Lung microvascular endothelial cell (primary cell): ENCODE measurements at regions not wholly inside any gene's neighbourhood (a gene's known extent, or its start where the extent isn't known, plus 50 kb on each side); places are given as distances from the start of the nearest gene placed in this dataset.

Experiments used
- DNase-seq, 2 donors: peaks; one replicate each; pipeline versions ENCODE4 v3.0.0 to v3.0.0-alpha.2; 2010; ENCODE audit warnings: low read depth in 2 of 2

- DNase-seq, result no peak
Observed at GRCh38 chr14:98974113-98974512, 297.9 kb downstream of the BCL11B start.

- no peak for DNase-seq
Observed at GRCh38 chr14:98976271-98976670, 295.7 kb downstream of the BCL11B start.

DNA sequence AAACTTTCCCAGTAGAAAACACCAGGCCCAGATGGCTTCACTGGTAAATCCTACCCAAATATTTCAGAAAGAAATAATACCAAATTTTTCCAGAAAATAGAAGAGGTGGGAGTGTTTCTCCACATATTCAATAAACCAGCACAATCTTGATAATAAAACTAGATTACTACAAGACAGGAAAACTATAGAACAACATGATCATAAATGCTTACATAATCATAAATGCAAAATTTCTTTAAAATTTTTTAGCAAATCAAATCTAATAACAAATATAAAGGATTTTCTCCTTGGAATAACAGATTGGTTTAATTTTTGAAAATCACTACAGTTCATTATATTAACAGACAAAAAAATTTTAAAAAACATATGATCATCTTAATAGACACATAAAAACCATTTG is 294.5 kb downstream of the BCL11B start:
- DNase-seq, result no peak

DNA sequence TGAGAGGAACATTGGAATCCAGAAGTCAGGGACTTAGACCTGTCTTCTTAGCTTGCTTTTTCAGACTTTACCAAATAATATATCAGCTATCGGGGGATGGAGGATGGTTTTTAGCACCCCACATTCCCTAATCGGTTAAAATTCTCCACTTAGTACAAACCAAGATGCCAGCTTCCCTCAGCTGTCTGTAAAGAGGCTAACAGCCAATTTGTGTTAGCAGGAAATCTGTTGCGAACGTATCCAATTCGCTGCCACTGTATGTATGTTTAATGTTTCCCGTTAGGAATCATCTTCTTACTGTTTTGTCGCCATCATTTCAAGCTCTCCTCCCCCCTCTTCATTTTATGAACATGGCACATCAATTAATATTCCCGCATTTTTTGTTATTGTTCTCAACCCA is 289.0 kb downstream of the BCL11B start:
- DNase-seq, result no peak

- no peak for DNase-seq
Observed at GRCh38 chr14:98984027-98984718, 287.8 kb downstream of the BCL11B start.

DNA sequence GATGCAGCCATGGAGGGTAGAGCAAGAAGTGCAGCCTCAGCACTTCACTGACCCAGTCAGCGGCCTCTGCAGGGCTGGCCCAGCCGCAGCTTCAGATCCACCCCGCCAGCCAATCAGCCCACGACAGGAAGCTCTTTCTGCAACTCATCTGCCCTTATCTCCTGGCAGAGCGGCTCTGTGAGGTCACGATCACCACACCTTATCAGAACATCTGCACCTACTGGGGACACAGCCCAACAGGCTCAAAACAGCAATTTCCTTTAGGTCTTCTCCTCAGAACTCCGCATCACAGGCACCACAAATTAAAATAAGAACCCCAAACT is 287.3 kb downstream of the BCL11B start:
- DNase-seq, result no peak

GRCh38 chr14:98993818-98994217 is 278.2 kb downstream of the BCL11B start:
- no peak for DNase-seq

GRCh38 chr14:98994561-98994960 is 277.4 kb downstream of the BCL11B start:
- DNase-seq, result no peak

DNA sequence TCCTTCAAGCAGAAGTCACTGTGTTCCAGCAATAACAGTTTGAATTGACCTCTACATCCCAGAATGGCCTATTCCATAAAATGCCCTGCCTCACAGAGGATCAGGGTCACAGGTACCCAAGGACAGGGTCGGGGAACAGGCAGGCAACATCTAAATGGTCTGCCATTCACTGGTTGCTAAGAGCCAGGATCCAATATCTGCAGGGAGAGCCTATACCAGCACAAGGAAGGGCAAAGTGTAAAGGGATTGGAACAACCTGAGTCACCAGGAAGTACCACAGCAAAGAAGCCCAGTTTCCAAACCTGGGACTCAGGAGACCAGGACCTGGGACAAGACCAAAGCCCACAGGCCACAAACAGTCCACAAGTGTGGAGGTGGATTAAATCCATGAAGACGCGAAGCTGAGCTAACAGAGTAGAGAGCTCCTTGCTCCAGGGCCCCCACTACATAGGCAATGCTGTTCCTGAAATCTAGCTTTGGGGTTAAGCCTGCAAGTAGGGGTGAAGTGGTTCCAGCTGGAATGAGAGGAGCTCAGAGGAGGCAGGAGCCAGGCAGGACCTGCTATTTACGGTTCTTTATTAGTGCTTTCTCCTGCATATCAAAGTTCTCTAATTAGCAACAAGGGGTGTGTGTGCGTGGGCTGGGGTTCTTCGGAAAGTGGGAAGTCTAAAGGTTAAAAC is 274.3 kb downstream of the BCL11B start:
- no peak for DNase-seq

GRCh38 chr14:98999345-98999744 is 272.7 kb downstream of the BCL11B start:
- no peak for DNase-seq

DNA sequence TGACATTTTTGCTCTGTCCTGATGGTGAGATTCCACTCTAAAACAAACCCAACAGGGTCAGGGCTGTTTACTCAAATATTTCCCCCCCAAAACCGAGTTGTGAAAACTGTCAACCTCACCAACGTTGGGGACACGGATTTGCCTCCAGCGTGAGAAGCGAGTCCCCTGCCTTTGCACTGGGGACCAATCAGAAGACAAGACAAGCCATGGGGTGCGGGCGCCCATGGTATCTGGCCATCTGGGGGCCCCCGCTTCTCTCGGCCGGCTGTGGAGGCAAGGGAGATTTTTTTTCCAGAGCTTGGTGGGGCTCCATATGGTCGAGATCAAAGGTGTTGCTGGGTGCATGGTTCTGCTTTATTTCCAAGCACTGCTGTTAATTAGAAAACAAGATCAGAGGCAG is 272.1 kb downstream of the BCL11B start:
- DNase-seq, result no peak

DNA sequence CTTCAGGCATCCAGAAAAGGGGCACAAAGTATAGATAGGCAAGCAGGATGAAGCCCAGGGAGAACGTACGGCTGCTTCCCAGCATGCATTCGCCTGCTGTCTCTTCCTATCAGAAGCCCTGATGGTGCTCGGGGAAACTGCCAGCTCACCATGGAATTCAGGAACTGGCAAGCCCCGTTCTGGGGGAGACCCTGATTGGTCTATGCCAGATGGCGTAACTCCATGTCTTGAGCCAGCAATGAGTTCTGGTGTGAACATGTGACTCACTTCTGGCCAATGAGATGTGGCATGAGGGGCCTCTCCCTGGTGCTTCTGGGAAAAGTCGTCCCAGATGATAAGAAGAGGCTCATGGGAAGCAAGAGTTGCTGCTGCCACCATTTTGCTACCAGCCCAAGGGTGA is 270.8 kb downstream of the BCL11B start:
- DNase-seq, result no peak

- no peak for DNase-seq
Observed at GRCh38 chr14:99003646-99004045, 268.4 kb downstream of the BCL11B start.

DNA sequence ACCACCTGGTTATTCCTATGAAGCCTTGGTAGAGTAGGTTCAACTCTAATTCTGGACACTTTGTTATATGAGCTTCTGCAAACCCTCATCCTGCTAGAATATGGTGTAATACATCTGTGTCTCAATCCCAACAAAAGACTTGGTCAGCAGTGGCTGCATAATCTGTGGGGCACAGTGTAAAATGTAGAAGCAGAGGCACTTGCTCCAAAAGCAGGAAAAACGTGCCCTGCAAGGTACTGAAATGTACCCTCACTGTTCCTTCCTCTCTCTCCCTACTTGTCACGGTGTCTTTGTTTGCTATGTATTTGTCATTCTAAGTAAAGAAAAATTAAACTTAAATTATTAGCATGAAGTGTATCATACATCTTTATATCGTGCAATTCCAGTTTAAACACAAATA is 267.9 kb downstream of the BCL11B start:
- DNase-seq, result no peak

- DNase-seq, result no peak
Observed at GRCh38 chr14:99006276-99006675, 265.7 kb downstream of the BCL11B start.

DNA sequence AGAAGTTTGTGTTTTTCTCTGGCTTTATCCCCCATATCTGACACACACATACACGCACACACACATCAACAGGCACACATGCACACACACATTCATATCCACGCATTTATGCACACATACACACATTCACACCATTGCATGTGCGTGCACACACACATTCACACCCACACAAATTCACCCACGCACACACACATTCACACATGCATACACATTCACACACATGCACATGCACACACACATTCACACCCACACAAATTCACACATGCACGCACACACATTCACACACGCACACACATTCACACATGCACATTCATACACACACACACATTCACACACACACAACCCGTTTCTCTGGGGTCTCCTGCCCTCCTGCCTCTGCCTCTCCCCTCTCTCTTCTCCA is 264.2 kb downstream of the BCL11B start:
- no peak for DNase-seq

- no peak for DNase-seq
Observed at GRCh38 chr14:99009871-99010270, 262.1 kb downstream of the BCL11B start.

DNA sequence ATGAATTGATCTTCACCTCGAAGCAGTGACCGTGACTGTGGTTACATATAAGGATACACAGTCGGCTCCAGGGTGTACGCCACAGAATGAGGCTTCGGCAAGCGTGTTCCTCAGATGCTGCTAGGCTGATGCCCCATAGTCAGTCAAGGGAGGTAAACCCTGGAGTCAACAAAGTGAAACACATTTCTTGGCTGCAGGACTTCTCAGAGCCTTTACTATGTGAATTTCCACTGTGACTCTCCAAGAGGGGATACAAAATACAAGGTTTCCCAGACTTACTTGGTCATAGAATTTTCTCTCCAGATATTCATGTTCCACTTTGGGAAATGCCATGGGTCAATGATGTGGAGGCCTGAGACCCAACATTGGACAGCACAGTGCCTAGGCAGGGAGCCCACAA is 260.6 kb downstream of the BCL11B start:
- DNase-seq, result no peak

DNA sequence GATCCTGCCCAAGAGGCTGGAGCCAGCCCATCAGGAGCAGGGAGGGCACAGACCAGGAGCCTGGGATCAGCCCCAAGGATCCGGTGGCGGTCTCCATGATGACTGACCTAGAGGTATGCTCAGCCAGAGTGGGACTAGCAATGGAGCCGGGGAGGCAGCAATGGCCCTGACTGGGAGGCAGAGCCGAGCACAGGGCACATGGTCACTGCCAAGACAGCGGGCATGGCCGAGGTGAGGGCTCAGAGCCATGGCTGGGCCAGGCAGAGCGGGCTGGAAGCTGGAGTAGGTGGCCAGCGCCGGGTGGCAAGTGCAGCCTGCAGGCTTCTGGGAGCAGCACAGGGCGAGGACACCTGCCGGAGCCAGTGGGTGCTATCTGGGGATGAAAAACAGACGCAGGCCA is 259.3 kb downstream of the BCL11B start:
- DNase-seq, result no peak

DNA sequence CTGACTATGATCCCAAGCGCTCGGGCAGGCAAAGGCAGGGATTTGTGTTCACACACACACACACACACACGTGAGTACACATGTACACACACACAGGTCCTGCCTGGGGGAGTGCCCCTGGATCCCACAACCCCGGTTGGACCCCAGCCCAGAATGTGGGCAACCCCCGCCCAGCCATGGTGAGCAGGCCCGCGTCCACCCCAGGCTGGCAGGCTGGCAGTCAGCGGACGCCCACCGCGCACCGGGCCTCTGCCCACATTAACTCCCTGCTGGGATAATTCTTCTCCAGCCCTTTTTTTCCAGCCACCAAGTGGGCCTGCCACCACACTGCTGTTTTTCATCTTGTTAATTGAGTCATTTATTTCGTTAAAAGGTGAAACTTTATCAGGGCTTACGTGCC is 256.2 kb downstream of the BCL11B start:
- DNase-seq, result no peak

DNA sequence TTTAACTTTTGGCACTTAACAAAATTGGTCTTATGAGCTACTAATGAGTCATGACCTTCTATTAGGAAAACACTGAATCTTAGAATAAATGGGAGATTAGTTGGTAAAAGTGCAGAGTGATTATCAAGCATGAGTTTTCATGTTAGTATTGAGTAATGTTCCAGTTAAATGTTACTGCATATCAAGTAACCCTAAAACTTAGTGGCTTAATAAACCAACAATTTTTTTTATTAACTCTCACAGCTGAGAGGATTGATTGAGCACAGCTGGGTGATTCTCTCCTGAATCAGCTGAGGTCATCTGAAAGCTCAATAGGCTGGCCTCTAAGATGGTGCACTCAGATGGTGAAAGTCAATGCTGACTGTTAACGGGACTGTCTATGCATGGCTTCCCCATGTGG is 248.6 kb downstream of the BCL11B start:
- no peak for DNase-seq

- DNase-seq, result no peak
Observed at GRCh38 chr14:99024926-99025325, 247.1 kb downstream of the BCL11B start.

DNA sequence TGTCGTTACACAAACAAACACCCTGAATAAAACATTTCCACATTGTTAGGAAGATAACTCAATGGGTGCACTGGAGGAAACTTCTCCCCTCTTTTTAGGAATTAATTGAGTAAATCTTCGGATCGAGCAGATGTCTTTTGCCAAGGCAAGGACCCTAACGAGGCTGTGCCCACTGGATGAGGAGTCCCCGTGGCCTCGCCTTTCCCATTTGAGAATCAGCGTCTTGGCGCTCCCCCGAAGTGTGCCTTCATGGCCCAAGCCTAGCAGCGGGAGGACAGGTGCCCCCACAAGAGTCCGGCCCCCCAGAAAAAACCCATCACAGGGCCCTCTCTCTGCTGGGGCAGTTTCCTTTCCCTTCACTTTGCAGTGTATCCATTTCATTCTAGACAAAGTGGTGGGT is 246.6 kb downstream of the BCL11B start:
- no peak for DNase-seq

DNA sequence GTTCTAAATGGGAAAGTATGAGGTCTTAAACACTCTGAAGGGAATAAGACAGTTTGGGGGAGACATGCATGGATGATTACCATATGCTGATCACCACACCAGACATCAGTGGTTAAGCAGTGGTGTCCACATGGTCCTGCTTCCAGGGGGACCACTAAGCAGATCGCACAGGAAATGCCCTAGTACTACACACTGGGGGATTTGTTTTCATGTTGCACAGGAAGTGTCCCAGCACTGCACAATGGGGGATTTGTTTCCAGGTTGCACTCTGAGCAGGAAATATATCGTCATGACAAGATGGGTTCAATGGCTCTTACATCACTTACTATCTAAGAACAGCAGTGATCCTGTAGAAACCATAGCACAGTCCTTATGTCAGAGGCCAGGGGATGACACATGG is 245.5 kb downstream of the BCL11B start:
- DNase-seq, result no peak
